ENCODE measurements at regions not wholly inside any gene's neighbourhood (a gene's known extent, or its start where the extent isn't known, plus 50 kb on each side); places are given as distances from the start of the nearest gene placed in this dataset.

DNA sequence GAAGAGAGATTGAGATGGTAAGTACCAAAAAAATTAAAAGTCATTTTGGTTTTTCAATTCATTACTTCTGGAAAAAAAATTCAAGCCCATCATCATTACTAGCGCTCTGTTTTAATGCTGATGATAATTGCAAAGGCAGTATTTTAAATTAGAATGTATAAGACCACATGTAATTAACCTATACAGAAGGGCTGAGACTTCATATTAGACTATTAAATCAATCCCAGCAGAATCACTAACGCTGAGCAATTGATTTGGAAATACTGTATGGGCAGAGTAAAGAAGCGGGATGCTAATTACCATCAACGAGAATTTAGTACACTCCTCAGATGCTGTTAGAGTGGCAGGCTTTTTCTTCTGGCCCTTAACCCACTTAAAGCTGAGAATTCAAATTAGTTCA is 165.0 kb downstream of the SLC4A3 start:
- no peak for TF ChIP-seq EZH2 (IDR thresholded peaks at IDR 0.05; ENCODE audit: insufficient read depth, low read length)
- TF ChIP-seq CTCF (IDR thresholded peaks at IDR 0.05; ENCODE audit: insufficient read depth, low read depth, low read length), result no peak
